Right lobe of liver (tissue), 6 donors: ENCODE measurements at regions not wholly inside any gene's neighbourhood (a gene's known extent, or its start where the extent isn't known, plus 50 kb on each side); places are given as distances from the start of the nearest gene placed in this dataset.

Source experiments
- ATAC-seq, 4 donors: fragments of 200-7000 bp; cut with Tn5 transposase; one replicate each; pipeline ENCODE4 v1.9.1; 2020; ENCODE audit warnings: mild to moderate bottlenecking in 4 of 4, moderate library complexity in 4 of 4
- DNase-seq, 3 donors: peaks; one replicate each; pipeline ENCODE4 v3.0.0-alpha.2; 2020
- H3K27ac ChIP-seq, 3 donors: fragments of 200-600 bp; one replicate each; pipeline ENCODE4 v1.8.0; 2022
- H3K27me3 ChIP-seq, 2 donors: fragments of 200-600 bp; one replicate each; pipeline ENCODE4 v1.8.0; 2022
- H3K36me3 ChIP-seq, 4 donors: fragments of 200-600 bp; sonication (generic) in 1 of 4; one replicate each; pipeline versions ENCODE4 v1.5.1 to v1.8.0; 2017 to 2022; ENCODE audit warnings: control low read depth in 1 of 4
- H3K4me1 ChIP-seq, 4 donors: fragments of 200-600 bp; sonication (generic) in 1 of 4; one replicate each; pipeline versions ENCODE4 v1.5.1 to v1.8.0; 2017 to 2022; ENCODE audit warnings: control low read depth in 1 of 4
- H3K4me3 ChIP-seq, 3 donors: fragments of 200-600 bp; one replicate each; pipeline ENCODE4 v1.8.0; 2022
- H3K9me3 ChIP-seq, 4 donors: fragments of 200-600 bp; sonication (generic) in 1 of 4; one replicate each; pipeline versions ENCODE4 v1.5.1 to v1.8.0; 2017 to 2022; ENCODE audit warnings: control low read depth in 1 of 4
- CTCF ChIP-seq, 4 donors: fragments of 200-600 bp in 3 of 4; fragments of 450-650 bp in 1 of 4; IDR thresholded peaks; one replicate each; pipeline versions ENCODE4 v1.5.1 to v1.8.0; 2016 to 2022; ENCODE audit warnings: antibody characterized with exemption in 4 of 4, mild to moderate bottlenecking in 2 of 4
- POLR2A ChIP-seq: fragments of 450-650 bp; IDR thresholded peaks from one replicate; pipeline ENCODE4 v1.6.1; 2017; ENCODE audit warnings: antibody characterized with exemption, mild to moderate bottlenecking
- WGBS: methylation state at CpG from one replicate; pipeline ENCODE4 v1.1.6; 2018; ENCODE audit warnings: low coverage, low lambda C conversion rate; ENCODE audit not compliant: insufficient coverage; ENCODE audit errors: missing lambda C conversion rate; 5-methylcytosine and 5-hydroxymethylcytosine counted together
- intact Hi-C, 2 donors: fragments of 100-400 bp; cut with DNase I; formaldehyde crosslinking; loops; one replicate each; pipeline versions ENCODE4 v1.11.2 to v1.14.1; 2022
- donor health status: DM: no; HTN: yes; CAD: no.
- donor health status: DM: no; HTN: no; CAD: no.
- donor health status: DM: no; HTN: no; CAD: no.
- donor health status: DM: no; HTN: yes; CAD: no.
- donor health status: DM: no; HTN: yes; CAD: no.

DNA sequence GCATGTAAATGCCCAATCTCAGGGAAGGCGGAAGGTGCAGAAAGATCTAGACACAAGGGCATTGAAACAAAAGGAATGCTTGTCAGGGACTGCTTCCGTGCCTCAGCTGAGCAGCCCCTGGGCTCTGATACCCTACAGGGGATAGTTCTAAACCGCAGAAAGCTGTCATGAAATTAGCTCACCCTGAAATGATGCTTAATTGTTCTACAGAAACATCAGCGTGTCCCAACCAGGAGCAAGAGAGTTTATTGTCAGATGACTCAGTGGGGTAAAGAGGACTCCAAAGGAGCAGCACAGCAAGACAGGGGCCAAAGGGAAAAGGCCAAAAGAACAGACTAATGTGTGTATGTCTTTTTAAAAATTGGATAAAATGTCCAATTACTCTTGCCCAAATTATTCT, 258.4 kb upstream of the JARID2 start:
- WGBS: 95% methylated on average over 3 of the region's 4 CpGs
- peaks cover 0 to 7% (median 0%) of the 10 kb centered on the region in 4 donors for H3K4me1 ChIP-seq
- TF ChIP-seq CTCF (IDR thresholded peaks at IDR 0.05) (no peak), POLR2A (no peak)

DNA sequence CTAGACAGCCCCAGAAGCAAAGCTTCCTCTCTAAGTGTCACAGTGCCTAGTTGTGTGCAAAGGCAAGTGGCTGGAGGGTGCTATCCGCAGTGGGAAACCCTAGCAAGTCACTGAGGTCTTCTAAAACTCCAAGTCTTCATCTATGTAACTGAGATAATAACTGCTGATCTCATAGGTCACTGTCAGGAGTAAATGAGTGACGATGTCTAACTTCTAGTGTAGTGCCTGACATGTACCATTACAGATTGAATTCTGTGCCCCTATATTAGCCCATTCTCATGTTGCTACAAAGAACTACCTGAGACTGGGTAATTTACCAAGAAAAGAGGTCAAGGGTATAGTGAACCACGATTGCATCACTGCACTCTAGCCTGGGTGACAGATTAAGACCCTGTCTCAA, 253.5 kb upstream of the JARID2 start:
- TF ChIP-seq CTCF (IDR thresholded peaks at IDR 0.05): no peak
- ATAC-seq: no peak
- Histone ChIP-seq H3K27me3 (no peaks in the 10 kb centered on the region), H3K4me3 (no peak overlapping the region), H3K4me1 (no peaks in the 10 kb centered on the region), H3K27ac (no peak overlapping the region), H3K9me3 (no peaks in the 10 kb centered on the region), H3K36me3 (no peaks in the 10 kb centered on the region)
- 82% methylated on average over 3 of the region's 3 CpGs for WGBS
- no peak for DNase-seq
- intact Hi-C loops: no loop called here

More for the DNA sequence above, 258.4 kb upstream of the JARID2 start:
- ATAC-seq: no peak
- Histone ChIP-seq H3K4me3 (no peak overlapping the region), H3K9me3 (no peaks in the 10 kb centered on the region), H3K36me3 (no peaks in the 10 kb centered on the region), H3K27ac (no peak overlapping the region), H3K27me3 (no peaks in the 10 kb centered on the region)
- no peak for DNase-seq
- intact Hi-C loops: no loop called here

GRCh38 chr6:14995208-14995607, 250.7 kb upstream of the JARID2 start:
- H3K27me3 ChIP-seq: no peaks in the 10 kb centered on the region
- no peak for TF ChIP-seq POLR2A
- TF ChIP-seq CTCF (IDR thresholded peaks at IDR 0.05): no peak
- H3K4me1 ChIP-seq: no peaks in the 10 kb centered on the region
- no peaks in the 10 kb centered on the region for H3K9me3 ChIP-seq
- DNase-seq: no peak
- WGBS: 56% methylated on average over 5 of the region's 5 CpGs
- intact Hi-C loops: no loop called here
- H3K36me3 ChIP-seq: no peaks in the 10 kb centered on the region
- H3K4me3 ChIP-seq: no peak overlapping the region
- H3K27ac ChIP-seq: no peak overlapping the region
- no peak for ATAC-seq

DNA sequence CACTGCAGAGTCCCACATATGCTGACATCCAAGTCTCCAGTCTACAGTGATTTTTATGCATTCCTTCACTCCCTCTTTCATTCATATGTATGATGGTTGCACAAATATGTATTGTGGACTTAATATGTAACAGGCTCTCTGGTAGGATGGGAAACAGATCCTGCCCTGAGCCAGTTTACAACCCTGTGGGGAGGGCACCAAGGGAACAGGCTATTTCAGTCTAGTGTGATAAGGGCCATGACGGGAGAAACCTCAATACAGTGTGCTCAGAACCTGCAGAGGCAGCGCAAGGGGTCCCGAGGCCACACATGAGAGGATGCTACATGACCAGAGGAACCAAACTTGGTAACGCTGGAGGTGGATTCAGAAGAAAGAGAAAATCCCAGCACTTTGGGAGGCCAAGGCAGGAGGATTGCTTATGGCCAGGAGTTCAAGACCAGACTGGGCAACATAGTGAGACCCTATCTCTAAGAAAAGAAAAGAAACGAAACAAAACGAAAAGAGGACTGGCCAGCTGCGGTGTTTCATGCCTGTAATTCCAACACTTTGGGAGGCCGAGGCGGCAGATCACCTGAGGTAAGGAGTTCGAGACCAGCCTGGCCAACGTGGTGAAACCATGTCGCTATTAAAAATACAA, 249.8 kb upstream of the JARID2 start:
- no peaks in the 10 kb centered on the region for H3K36me3 ChIP-seq
- DNase-seq (no peak), ATAC-seq (no peak)
- WGBS: 86% methylated on average over 12 of the region's 12 CpGs
- no peak overlapping the region for H3K4me3 ChIP-seq
- no peak overlapping the region for H3K27ac ChIP-seq
- no peaks in the 10 kb centered on the region for H3K27me3 ChIP-seq
- no peaks in the 10 kb centered on the region for H3K4me1 ChIP-seq
- TF ChIP-seq CTCF (IDR thresholded peaks at IDR 0.05): no peak
- intact Hi-C loops: no loop called here
- H3K9me3 ChIP-seq: no peaks in the 10 kb centered on the region

DNA sequence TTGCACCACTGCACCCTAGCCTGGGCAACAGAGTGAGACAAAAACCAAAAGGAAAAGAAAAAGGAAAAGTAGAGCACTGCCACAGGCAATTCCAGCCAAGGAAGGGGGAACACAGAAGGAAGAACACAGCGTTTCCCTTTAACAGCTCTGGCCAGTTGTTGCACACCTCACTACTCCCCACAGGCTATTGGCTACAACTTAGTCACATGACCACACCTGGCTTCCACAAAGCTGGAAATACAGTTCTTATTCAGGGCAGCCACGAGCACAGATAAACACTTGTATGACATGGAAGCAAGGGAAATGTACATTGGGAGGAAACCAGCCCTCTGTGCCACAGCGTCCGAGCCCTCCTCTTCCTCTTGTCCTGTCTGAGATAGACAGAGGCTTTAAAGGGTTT, 249.0 kb upstream of the JARID2 start:
- H3K27me3 ChIP-seq: no peaks in the 10 kb centered on the region
- TF ChIP-seq POLR2A (no peak), CTCF (IDR thresholded peaks at IDR 0.05) (no peak)
- no peaks in the 10 kb centered on the region for H3K36me3 ChIP-seq
- ATAC-seq (no peak), DNase-seq (no peak)
- H3K9me3 ChIP-seq: no peaks in the 10 kb centered on the region
- 43% methylated on average over 4 of the region's 4 CpGs for WGBS
- no peak overlapping the region for H3K4me3 ChIP-seq
- intact Hi-C loops: no loop called here
- H3K4me1 ChIP-seq: no peaks in the 10 kb centered on the region
- no peak overlapping the region for H3K27ac ChIP-seq
